SU-DHL-6 (cell line): ENCODE measurements at regions not wholly inside any gene's neighbourhood (a gene's known extent, or its start where the extent isn't known, plus 50 kb on each side); places are given as distances from the start of the nearest gene placed in this dataset.

Source experiments
- CTCF ChIP-seq: fragments of 200-600 bp; sonication (generic); IDR thresholded peaks from one replicate; pipeline ENCODE4 v1.5.1; 2017; ENCODE audit warnings: antibody characterized with exemption, mild to moderate bottlenecking, low read length, moderate library complexity; ENCODE audit not compliant: insufficient read depth, poor library complexity, severe bottlenecking
- EZH2phosphoT487 ChIP-seq: fragments of 200-600 bp; sonication (generic), shearing (Covaris generic); conservative IDR thresholded peaks from 2 replicates; pipeline ENCODE4 v1.6.1; 2018; ENCODE audit warnings: mild to moderate bottlenecking, antibody characterized with exemption, low read length, moderate library complexity, mixed read lengths

- TF ChIP-seq CTCF (no peak), EZH2phosphoT487 (no peak)
Observed at GRCh38 chr2:194100201-194100600, 1556.8 kb upstream of the SLC39A10 start.
